ENCODE measurements at regions not wholly inside any gene's neighbourhood (a gene's known extent, or its start where the extent isn't known, plus 50 kb on each side); places are given as distances from the start of the nearest gene placed in this dataset.
"Not testable (repeated sequence)": the region's sequence is repeated elsewhere in the genome, so short reads cannot be mapped to it uniquely, and the experiment has no call there.

- H3K9me3 ChIP-seq = no peaks in the 10 kb centered on the region
- H3K4me1 ChIP-seq = peaks cover 14% of the 10 kb centered on the region
- no peak overlapping the region for H3K4me3 ChIP-seq (ENCODE audit: low read depth, low read length)
- no peak for TF ChIP-seq CTCF (IDR thresholded peaks at IDR 0.05; ENCODE audit: low read depth, low read length)
- no peak for DNase-seq
- no peaks in the 10 kb centered on the region for H3K36me3 ChIP-seq
- no peaks in the 10 kb centered on the region for H3K27me3 ChIP-seq
Observed at GRCh38 chr5:126143622-126144021, 279.6 kb upstream of the GRAMD2B start.

GRCh38 chr5:126150319-126150718, 272.9 kb upstream of the GRAMD2B start:
- not testable (repeated sequence) for H3K27me3 ChIP-seq; H3K36me3 ChIP-seq; DNase-seq; H3K4me3 ChIP-seq (ENCODE audit: low read depth, low read length); H3K9me3 ChIP-seq
- H3K4me1 ChIP-seq = peaks cover 13% of the 10 kb centered on the region

DNA sequence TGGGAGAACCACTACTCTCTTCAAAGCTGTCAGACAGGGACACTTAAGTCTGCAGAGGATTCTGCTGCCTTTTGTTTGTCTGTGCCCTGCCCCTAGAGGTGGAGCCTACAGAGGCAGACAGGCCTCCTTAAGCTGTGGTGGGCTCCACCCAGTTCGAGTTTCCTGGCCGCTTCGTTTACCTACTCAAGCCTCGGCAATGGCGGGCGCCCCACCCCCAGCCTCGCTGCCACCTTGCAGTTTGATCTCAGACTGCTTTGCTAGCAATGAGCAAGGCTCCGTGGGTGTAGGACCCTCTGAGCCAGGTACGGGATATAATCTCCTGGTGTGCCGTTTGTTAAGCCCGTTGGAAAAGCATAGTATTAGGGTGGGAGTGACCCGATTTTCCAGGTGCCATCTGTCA, 267.9 kb upstream of the GRAMD2B start:
- not testable (repeated sequence) for H3K27me3 ChIP-seq; H3K4me1 ChIP-seq; H3K4me3 ChIP-seq (ENCODE audit: low read depth, low read length); DNase-seq; H3K36me3 ChIP-seq; H3K9me3 ChIP-seq

DNA sequence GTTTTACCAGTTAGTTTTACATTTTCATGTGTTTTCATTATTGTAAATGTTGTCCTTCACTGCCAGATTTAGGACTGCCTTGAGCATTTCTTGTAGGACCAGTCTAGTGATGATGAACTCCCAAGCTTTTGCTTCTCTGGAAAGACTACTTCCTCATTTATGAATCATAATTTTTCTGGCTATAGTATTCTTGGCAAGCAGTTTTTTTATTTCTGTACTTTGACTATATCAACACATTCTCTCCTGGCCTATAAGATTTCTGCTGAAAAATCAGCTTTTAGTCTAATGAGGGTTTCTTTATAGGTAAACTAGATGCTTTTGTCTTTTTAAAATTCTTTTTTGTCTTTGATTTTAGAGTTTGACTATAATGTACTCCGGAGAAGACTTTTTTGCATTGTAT, 256.8 kb upstream of the GRAMD2B start:
- TF ChIP-seq CTCF (IDR thresholded peaks at IDR 0.05; ENCODE audit: low read depth, low read length) = no peak
- Histone ChIP-seq H3K4me1 (no peaks in the 10 kb centered on the region), H3K9me3 (no peaks in the 10 kb centered on the region; the same call in 1 of the 2 replicates), H3K4me3 (ENCODE audit: low read depth, low read length) (no peak overlapping the region), H3K27me3 (no peaks in the 10 kb centered on the region), H3K36me3 (no peaks in the 10 kb centered on the region)
- no peak for DNase-seq

DNA sequence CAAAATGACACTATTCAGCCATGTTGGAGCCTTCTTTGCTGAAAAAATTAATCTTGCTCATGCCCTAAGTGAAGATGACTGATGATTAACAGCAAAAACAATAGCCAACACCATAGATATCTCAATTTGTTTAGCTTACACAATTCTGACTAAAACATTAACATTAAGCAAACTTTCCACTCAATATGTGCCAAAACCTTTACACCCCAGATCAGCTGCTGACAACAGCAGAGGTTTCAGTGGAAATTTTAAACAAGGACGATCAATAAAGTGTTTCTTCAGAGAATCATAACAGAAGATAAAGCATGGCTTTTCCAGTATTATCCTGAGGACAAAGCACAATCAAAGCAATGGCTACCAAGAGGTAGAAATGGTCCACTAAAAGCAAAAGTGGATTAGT, 254.4 kb upstream of the GRAMD2B start:
- DNase-seq = no peak
- Histone ChIP-seq H3K36me3 (no peaks in the 10 kb centered on the region), H3K27me3 (no peaks in the 10 kb centered on the region), H3K9me3 (no peaks in the 10 kb centered on the region; the same call in 1 of the 2 replicates), H3K4me1 (no peaks in the 10 kb centered on the region), H3K4me3 (ENCODE audit: low read depth, low read length) (no peak overlapping the region)
- TF ChIP-seq CTCF (IDR thresholded peaks at IDR 0.05; ENCODE audit: low read depth, low read length) = no peak

DNA sequence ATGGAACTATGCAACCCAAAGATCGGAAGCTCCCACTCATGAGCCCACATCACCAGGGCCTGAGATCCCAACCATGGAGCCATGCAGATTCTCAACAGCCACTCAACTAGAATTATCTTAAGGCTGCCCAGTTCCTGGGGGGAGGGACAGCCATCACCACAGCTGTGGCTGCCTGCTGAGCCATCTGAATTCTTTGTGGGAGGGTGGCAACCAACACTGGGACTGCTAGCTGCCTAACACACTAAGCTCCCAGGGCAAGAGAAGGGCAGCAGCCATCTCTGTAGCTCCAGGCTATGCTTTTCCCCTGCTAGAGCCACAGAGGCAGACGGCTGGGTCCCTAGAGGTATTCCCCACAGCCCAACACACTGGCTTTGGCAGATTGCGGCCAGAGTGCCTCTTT, 251.3 kb upstream of the GRAMD2B start:
- Histone ChIP-seq H3K4me1 (no peaks in the 10 kb centered on the region), H3K4me3 (ENCODE audit: low read depth, low read length) (no peak overlapping the region), H3K9me3 (no peaks in the 10 kb centered on the region; the same call in 1 of the 2 replicates), H3K27me3 (no peaks in the 10 kb centered on the region), H3K36me3 (no peaks in the 10 kb centered on the region)
- DNase-seq = no peak
- TF ChIP-seq CTCF (IDR thresholded peaks at IDR 0.05; ENCODE audit: low read depth, low read length) = no peak

DNA sequence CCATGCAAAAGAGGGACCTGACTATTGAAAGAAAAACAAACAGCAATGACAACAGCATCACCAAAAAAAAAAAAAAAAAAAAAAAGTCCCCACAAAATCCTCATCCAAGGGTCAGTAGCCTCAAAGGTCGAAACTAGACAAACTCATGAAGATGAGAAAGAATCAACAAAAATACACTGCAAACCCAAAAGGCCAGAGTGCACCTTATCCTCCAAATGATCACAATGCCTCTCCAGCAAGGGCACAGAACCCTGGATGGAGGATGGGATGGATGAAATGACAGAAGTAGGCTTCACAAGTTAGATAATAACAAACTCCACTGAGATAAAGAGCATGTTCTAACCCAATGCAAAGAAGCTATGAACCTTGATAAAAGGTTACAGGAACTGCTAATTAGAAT, 250.4 kb upstream of the GRAMD2B start:
- Histone ChIP-seq H3K4me3 (ENCODE audit: low read depth, low read length) (no peak overlapping the region), H3K36me3 (no peaks in the 10 kb centered on the region), H3K4me1 (peaks cover under 1% of the 10 kb centered on the region; the same call in 1 of the 2 replicates), H3K9me3 (no peaks in the 10 kb centered on the region), H3K27me3 (no peaks in the 10 kb centered on the region)
- TF ChIP-seq CTCF (IDR thresholded peaks at IDR 0.05; ENCODE audit: low read depth, low read length) = no peak
- no peak for DNase-seq
